RWPE2 (cell line): ENCODE measurements at regions not wholly inside any gene's neighbourhood (a gene's known extent, or its start where the extent isn't known, plus 50 kb on each side); places are given as distances from the start of the nearest gene placed in this dataset.

Experiments used
- ATAC-seq: fragments of 200-7000 bp; cut with Tn5 transposase; 3 replicates; pipeline ENCODE4 v1.9.1; 2021; ENCODE audit warnings: low read depth
- DNase-seq: peaks from one replicate; pipeline ENCODE4 v3.0.0-alpha.2; 2020; ENCODE audit warnings: low spot score
- H3K27ac ChIP-seq: fragments of 450-650 bp; 2 replicates; pipeline ENCODE4 v1.5.1; 2017; ENCODE audit warnings: mild to moderate bottlenecking; ENCODE audit not compliant: poor library complexity, severe bottlenecking
- H3K27me3 ChIP-seq: fragments of 250-450 bp; sonication (Bioruptor Pico); 2 replicates; pipeline ENCODE4 v1.5.1; 2021; ENCODE audit warnings: mild to moderate bottlenecking, moderate library complexity; ENCODE audit not compliant: insufficient read depth, poor library complexity, severe bottlenecking
- H3K36me3 ChIP-seq: fragments of 250-450 bp; sonication (Bioruptor Pico); 2 replicates; pipeline ENCODE4 v1.5.1; 2020; ENCODE audit warnings: low read depth, mild to moderate bottlenecking, moderate library complexity
- H3K4me1 ChIP-seq: fragments of 250-450 bp; sonication (Bioruptor Pico); 2 replicates; pipeline ENCODE4 v1.5.1; 2021; ENCODE audit warnings: mild to moderate bottlenecking, moderate library complexity; ENCODE audit not compliant: insufficient read depth, poor library complexity, severe bottlenecking
- H3K4me3 ChIP-seq: fragments of 250-450 bp; sonication (Bioruptor Pico); 2 replicates; pipeline ENCODE4 v1.5.1; 2021; ENCODE audit warnings: mild to moderate bottlenecking, moderate library complexity; ENCODE audit not compliant: severe bottlenecking
- H3K9me3 ChIP-seq: fragments of 250-450 bp; sonication (Bioruptor Pico); 2 replicates; pipeline ENCODE4 v1.5.1; 2021; ENCODE audit warnings: mild to moderate bottlenecking, moderate library complexity; ENCODE audit not compliant: severe bottlenecking
- TF ChIP-seq, protein P1 (sequence below): fragments of 450-650 bp; IDR thresholded peaks from one replicate; pipeline ENCODE4 v1.5.1; 2017; ENCODE audit warnings: mild to moderate bottlenecking, moderate library complexity; ENCODE audit not compliant: poor library complexity, severe bottlenecking

- Histone ChIP-seq H3K4me1 (no peaks in the 10 kb centered on the region), H3K4me3 (no peak overlapping the region), H3K36me3 (no peaks in the 10 kb centered on the region), H3K27ac (no peak overlapping the region), H3K27me3 (no peaks in the 10 kb centered on the region), H3K9me3 (peaks cover 3% of the 10 kb centered on the region)
- DNase-seq (no peak), ATAC-seq (no peak)
- TF ChIP-seq, protein P1, sequence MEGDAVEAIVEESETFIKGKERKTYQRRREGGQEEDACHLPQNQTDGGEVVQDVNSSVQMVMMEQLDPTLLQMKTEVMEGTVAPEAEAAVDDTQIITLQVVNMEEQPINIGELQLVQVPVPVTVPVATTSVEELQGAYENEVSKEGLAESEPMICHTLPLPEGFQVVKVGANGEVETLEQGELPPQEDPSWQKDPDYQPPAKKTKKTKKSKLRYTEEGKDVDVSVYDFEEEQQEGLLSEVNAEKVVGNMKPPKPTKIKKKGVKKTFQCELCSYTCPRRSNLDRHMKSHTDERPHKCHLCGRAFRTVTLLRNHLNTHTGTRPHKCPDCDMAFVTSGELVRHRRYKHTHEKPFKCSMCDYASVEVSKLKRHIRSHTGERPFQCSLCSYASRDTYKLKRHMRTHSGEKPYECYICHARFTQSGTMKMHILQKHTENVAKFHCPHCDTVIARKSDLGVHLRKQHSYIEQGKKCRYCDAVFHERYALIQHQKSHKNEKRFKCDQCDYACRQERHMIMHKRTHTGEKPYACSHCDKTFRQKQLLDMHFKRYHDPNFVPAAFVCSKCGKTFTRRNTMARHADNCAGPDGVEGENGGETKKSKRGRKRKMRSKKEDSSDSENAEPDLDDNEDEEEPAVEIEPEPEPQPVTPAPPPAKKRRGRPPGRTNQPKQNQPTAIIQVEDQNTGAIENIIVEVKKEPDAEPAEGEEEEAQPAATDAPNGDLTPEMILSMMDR, result no peak
Measured at GRCh38 chr17:33679595-33679994, 386.5 kb upstream of the ASIC2 start.

GRCh38 chr17:33680472-33680871 lies 387.4 kb upstream of the ASIC2 start:
- Histone ChIP-seq H3K36me3 (no peaks in the 10 kb centered on the region), H3K27me3 (no peaks in the 10 kb centered on the region), H3K4me1 (no peaks in the 10 kb centered on the region), H3K9me3 (peaks cover 3% of the 10 kb centered on the region), H3K4me3 (no peak overlapping the region), H3K27ac (no peak overlapping the region)
- no peak for DNase-seq
- TF ChIP-seq, protein P1, result no peak
- ATAC-seq, result no peak

GRCh38 chr17:33682599-33682998 lies 389.5 kb upstream of the ASIC2 start:
- Histone ChIP-seq H3K27ac (no peak overlapping the region), H3K4me3 (no peak overlapping the region), H3K27me3 (no peaks in the 10 kb centered on the region), H3K4me1 (no peaks in the 10 kb centered on the region), H3K36me3 (no peaks in the 10 kb centered on the region), H3K9me3 (no peaks in the 10 kb centered on the region)
- no peak for ATAC-seq
- TF ChIP-seq, protein P1, result no peak
- DNase-seq, result no peak

DNA sequence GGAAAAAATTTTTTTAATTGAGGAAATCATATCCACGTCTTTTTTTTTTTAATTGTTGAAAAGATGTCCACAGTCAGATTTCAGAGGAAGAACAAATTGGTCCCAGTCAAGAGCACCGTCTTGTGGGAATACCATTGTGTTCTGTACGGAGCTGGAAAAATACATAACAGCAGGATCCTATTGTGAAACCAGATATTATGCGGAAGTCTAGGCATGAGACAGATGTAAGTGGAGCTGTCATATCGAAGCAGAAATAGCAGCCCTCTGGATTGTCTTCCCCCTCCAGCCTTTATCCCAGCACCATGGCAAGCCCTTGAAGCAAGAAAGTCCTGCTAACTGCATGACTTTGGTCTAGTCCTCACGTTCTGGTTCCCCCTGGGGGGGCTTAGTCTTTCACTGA lies 391.6 kb upstream of the ASIC2 start:
- H3K27me3 ChIP-seq, result no peaks in the 10 kb centered on the region
- TF ChIP-seq, protein P1, result no peak
- H3K4me1 ChIP-seq, result no peaks in the 10 kb centered on the region
- no peaks in the 10 kb centered on the region for H3K36me3 ChIP-seq
- no peak overlapping the region for H3K4me3 ChIP-seq
- ATAC-seq (no peak), DNase-seq (no peak)
- H3K9me3 ChIP-seq, result no peaks in the 10 kb centered on the region
- H3K27ac ChIP-seq, result no peak overlapping the region

- Histone ChIP-seq H3K4me3 (no peak overlapping the region), H3K27ac (no peak overlapping the region), H3K4me1 (no peaks in the 10 kb centered on the region), H3K27me3 (no peaks in the 10 kb centered on the region), H3K9me3 (no peaks in the 10 kb centered on the region), H3K36me3 (no peaks in the 10 kb centered on the region)
- TF ChIP-seq, protein P1, result peak; percentile 24
- ATAC-seq, result no peak
- DNase-seq, result no peak
Measured at GRCh38 chr17:33686171-33686570, 393.1 kb upstream of the ASIC2 start.
